ENCODE measurements at regions not wholly inside any gene's neighbourhood (a gene's known extent, or its start where the extent isn't known, plus 50 kb on each side); places are given as distances from the start of the nearest gene placed in this dataset.

DNA sequence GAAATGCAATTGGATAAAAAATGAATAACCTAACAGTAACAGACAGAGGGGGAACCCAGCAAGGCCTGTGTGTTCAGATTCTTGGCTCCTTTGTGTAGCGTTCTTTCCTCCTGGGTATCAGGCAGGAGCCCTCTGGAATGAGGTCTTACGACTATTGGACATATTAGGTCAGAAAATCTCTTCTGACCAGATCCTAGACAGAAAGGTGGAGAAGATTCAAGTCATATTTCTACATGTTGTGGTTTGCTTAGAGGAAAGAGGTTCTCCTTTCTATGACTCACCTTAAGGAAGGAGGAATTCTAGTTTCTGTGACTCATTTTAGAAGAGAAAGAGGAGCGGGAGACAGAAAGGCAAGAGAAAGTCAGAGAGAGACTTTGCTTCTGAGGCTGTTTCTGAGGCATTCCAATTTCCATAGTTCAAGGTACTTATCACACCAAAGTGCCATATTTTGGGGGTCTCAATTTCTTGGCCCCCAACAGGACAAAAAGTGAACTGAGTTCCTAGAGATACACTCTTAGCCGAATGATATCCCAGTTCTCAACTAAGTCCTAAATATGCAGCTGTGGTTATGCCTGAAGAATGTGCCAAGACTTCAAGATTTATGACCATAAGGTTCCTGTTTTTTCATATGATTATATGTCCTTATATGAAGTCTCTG is 618.6 kb downstream of the ZEB2 start:
- DNase-seq: no peak

DNA sequence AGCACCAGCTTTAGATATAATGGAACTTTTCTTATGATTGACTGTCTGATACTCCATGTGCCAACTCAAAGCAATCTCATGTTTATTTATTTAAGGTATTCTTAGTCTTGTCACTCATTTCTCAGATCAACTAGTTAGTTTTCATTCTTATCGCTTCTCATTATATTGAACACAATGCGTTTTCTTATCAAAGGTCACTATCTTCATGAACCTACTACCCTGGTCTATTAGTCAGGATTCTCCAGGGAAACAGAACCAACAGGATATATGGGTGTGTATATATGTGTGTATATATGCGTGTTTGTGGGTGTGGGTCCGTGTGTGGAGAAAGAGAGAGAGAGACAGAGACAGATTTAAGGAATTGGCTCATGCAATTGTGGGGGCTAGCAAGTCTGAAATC is 619.9 kb downstream of the ZEB2 start:
- no peak for DNase-seq

DNA sequence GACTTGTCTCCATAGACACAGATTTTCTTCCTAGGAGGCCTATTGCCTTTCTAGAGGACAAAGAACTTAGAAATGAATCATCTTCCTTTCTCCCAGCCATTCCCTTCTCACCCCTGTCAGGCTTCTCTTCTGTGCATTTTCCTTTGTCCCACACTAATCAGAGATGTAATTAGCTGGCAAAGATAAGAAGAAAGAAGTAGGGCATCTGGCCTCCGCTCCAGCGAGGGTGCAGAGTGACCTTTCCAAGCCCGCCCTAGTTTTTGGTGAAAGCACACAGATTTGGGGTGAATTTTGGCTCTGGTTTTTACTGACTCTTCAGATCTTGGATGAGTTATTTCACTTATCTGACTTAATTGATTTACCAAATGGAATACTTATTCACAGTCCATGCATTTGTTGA is 626.5 kb downstream of the ZEB2 start:
- no peak for DNase-seq

DNA sequence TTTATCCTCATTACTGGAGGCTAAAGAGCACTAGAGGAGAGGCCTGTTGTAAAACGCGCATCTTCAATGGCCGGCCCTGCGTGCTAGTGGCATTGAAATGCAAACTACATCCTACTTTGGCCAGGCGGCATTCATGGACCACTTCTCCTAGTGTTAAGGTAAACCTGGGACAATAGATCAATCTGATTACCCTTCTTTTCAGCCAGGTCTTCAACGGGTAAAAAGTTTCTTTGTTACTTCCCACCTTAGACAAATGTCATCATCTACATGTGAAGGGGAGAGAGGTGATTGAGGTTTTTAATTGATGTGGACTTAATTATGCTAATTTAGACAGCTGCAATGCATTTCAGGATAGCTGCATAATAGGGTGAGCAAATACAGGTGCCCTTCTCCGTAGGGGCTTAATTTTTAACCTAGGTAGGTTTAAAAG is 628.0 kb downstream of the ZEB2 start:
- no peak for DNase-seq

DNA sequence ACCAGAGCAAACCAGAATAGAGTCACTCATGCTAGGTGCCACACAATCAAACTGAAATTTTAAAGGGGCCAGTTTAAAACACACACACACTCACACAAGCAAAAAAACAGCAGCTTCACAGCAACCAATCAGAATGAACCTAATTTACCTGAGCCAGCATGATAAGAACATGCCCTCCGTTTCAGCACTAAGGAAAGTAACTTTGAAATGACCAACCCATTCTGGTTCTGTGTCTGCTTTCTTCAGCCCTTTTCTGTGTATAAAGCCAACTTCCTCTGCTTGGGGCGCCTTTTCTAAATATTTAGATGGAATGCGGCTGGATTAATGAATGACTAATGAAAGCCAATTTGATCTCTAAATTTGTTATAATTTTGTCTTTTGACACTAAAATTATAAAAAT is 629.1 kb downstream of the ZEB2 start:
- DNase-seq: no peak

DNA sequence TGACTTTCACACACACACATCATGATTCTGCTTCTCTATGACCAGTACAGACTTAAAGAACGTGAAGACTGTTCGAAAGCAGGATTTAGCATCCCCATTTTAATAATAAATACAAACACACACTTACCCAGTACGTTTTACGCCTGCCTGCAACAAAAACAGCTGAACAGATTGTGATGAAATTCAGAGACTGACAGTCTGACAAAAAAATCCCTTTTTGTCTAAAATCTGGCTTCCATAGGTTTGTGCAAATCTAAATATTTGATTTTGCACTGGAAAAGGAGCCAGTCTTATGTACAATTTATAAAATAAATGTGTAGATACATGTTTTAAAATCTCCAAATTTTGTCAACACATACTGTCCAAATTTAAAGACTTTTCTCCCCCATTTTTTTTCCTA is 630.7 kb downstream of the ZEB2 start:
- no peak for DNase-seq

DNA sequence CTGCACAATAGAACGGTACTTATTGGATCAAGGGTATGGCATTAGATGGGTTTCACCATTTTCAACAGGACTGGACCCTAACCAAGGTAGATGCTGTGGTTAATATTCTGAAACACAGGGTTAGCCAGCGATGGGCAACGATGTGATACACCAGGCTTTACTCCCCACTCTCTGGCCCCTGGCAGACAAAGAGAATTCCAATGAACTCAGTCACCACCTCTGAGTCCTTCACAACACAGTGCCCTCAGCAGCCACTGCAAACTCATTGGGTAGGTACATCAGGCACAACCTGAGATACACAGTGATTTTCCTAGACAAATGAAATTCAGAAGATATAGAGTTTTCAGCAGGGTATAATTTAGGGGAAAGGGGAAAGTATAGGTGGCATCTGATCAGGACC is 634.5 kb downstream of the ZEB2 start:
- no peak for DNase-seq

DNA sequence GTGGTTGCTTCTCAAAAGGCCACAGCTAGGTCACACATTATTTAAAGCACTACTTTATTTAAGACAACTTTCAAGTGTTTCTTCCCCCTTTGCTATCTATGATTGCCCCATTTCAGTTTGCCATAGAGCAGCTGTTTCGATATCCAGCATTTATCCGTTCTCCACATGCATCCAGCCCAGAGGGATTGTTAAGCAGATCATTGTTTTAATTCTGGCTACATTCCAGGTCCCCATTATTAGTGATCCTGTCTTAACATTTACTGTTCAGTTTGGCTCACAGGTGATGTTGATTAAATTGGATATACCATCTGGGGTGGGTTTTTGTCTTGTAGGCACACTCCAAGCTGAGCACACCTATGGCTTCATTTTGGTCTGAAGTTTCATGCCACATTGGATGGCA is 638.7 kb downstream of the ZEB2 start:
- DNase-seq: no peak

DNA sequence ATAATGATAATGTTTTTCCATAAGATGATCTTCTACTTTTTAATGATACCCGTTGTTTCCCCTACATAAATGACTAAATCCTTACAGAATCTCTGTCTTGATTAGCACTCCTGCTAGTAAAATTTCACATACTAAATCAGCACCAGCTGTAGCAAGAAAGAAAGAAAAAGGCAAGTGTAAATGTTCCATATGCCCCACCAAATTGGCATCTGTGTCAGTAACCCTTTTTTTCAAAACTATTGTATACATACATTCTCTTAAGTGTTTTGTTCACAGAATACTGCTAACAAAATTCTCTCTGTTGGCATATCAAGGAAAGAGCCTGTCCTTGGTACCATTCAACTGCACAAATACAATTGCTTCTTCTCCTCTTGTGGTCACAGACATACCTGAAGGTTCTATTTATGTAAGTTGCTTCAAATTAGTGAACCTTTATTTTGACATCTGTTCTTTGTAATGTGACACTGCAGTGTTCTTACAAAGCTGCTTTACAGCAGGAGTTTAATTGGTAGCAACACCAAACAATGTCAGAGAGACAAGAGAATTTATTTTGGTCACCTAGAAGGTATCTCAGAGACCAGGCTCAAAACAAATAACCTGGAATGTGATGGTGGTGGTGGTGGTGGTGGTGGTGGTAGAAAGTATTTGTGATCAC is 641.9 kb downstream of the ZEB2 start:
- no peak for DNase-seq

DNA sequence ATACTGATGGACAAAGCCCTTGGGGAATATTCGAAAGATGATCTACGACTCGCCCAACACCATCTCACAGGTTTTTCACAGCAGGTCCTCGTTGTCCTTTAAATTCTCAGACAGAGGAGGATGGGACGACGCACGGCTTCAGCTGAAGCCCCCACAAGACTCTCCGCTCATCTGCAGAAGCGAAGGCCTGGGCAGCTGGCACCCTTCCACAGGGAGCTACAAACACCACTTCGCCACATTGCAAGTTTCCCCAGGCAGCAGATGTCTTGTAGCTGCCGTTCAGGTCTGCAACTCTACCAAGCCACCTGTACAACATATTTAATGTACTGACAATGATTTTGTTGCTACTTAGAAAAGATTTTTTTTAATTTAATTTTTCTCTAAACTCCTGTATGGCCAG is 642.9 kb downstream of the ZEB2 start:
- no peak for DNase-seq

DNA sequence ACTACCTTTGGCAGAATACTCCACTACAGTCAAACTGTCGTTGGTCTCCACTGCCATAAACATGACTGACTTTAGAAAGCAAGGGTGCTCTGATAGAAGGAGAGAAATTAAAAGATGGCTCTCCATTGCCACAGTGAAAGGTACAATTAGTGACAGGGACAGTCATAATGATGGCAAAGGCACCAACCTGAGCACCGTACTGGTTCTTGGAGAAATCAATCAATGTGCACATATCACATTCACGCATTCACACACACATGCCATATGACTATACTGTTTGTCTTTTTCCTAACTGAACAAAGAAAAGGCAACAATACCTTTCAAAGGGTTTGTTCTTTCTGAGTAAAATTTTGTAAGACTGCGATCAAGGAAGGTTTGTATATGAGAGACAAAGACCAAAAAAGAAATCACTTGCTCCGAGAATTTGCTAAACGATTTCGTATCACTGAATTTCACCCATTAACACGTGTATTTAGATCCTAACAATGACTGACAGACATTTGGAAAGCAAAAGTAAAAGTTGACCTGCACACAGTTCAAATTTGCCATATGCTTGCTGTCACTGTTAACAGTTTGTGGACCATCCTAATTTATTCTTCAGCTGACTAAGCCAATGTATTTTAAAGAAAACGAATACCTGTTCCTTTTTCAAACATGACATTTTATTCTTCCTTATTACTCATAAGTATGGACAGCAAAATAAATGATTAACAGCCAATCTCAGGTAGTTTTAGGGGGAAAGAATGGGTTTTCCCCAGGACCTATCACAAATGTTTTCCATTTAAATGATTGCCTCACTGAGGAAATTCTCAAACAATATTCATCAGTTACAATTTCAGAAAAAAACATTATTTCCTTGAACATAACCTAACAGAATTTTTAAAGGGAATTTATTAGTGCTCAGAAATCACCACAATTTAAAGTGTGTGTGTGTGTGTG is 644.4 kb downstream of the ZEB2 start:
- DNase-seq: no peak

DNA sequence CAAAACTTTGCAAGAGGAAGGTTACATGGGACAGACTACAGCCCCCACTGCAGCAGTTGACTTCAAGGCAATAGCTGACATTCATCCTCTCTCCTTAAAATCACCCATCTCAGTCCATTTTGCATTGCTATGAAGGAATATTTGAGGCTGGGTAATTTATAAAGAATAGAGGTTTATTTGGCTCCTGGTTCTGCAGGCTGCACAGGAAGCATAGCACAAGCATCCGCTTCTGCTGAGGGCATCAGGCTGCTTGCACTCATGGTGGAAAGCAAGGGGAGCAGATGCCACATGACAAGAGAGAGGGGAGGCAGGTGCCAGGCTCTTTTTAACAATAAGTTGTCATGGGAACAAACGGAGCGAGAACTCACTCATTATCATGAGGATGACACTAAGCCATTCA is 646.0 kb downstream of the ZEB2 start:
- no peak for DNase-seq

DNA sequence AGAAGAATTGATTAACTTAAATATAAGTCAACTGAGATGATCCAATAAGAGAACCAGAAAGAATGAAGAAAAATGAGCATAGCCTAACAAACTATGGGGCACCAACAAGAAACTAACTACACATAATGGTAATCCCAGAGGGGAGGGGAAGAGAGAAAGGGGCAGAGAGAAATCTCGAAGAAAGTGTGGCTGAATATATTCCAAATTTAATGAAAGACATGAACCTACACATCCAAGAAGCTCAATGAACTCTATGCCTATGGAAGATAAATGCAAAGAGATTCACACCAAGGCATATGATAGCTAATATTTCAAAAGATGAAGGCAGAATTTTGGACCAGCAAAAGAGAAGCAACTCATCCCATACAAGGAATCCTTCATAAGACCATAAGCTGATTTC is 649.2 kb downstream of the ZEB2 start:
- DNase-seq: no peak

DNA sequence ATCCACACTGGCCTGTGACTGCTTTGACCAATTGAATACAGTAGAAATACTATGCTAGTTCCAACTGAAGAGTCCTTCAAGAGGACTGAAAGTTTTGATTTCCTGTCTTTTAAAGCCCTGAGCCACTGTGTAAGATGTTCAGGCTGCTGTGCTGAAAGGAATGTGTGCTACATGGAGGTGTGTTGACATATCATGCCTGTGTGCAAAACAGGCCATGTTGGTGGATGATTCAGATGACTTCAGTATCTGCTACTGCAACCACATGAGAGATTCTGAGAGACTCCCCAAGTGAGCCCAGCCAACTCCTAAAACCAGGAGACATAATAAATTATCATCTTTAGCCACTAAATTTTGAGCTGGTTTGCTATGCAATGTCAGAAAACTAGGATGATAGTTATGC is 662.9 kb downstream of the ZEB2 start:
- no peak for DNase-seq

DNA sequence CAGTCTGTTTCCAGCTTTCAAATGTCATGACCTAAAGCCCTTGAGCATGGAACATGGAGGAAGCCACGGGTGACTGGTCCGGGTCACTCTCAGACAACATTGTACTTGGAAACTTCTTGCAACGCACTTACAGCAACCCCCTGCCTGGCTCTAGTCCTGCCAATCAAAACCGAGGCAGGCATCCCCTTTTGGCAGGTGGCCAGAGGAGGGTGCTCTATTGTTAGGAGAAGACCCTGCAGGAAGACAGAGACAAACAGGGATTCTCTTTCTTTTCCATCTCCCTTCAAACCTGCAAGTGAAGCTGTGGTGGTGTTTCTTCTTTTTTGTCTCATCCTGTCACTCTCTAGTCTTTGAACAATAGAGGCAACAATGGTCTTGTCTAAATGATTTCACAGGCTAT is 667.2 kb downstream of the ZEB2 start:
- DNase-seq: no peak

DNA sequence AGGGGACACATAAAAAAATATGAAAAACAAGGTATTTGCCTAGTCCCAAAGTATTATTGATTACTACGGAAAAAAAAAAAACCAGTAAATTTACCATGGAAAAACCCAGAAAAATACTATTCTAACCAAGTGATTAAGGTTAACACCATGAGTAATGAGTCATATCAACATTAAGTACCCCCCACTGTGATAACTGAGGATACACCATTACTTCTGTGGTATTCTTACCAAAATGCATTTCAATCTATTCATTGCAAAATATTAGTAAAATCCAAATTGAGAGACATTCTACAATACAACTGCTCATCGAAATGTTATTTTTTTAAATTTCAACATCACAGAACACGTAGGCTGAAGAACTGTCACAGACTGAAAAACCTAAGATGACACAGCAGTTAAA is 669.8 kb downstream of the ZEB2 start:
- no peak for DNase-seq

DNA sequence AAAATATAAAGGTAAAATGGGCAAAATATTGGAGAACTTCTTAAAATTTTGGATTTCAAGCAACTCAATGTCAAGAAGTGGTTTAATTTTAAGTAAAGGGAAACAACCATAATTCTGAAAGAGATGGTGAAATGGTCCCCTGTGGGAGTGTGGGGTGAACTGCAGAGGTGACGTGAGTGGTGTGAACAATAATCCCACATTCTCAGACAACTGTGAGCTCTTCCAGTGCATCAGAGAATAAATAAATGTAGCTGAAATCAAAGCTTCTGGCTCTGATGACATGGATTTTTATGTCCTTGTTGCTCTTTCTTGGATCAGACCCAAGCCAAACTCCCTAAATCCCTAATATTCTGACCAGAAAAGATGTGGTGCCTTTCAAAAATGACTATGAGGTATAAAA is 672.7 kb downstream of the ZEB2 start:
- DNase-seq: no peak

DNA sequence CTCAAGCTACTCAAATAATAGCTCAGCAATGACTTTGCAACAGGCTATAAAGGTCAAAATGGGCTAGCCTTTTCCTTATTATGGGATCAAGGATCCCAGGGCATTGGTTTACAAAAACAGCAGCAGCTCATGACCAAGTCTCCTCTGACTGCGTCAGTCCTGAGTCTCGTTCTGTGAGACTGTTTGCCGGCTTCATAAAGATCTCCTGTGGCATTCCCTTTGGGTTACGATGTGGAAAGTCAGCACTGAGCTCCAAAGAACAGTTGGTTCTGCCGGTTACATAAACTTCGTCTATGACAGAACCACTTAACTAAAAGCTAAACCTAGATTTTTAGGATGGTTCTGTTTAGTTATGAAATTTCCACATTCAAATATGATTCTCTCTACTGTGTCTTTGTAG is 674.9 kb downstream of the ZEB2 start:
- no peak for DNase-seq

DNA sequence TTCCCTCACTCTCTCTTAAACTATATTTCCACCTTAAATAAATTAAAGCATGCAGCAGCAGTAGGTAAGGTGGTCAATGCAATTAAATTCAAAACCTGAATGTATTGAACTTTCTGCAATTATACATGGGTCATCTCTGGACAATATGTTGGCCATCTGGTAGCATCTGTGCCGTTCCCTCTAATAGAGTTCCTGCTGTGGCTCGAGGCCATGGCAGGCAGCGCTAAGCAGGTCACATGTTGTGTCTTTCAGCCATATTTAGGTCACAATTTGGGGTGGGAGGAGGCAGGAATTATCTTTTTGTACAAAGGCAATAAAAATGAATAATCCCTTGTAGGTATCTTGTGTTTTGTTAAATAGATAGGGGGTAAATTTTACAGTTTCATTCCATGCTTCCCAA is 676.2 kb downstream of the ZEB2 start:
- no peak for DNase-seq

DNA sequence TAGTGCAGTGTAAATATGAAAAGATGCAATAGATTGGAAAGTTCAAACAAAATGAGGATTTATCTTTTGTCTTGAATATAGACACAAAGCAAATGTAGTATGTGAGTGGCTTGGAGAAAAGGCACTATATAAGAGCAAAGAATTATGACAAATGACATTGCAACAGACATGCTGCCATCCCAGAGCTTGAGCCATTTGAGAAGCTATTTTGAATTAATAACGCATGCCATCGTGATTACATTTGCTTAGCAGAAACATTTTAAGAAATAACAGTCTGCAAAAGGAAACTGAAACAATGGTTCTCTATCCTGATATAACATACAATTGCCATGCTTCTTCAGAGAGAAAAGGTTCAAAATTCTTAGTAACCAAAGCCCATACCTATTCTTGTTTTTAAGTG is 677.1 kb downstream of the ZEB2 start:
- DNase-seq: no peak

DNA sequence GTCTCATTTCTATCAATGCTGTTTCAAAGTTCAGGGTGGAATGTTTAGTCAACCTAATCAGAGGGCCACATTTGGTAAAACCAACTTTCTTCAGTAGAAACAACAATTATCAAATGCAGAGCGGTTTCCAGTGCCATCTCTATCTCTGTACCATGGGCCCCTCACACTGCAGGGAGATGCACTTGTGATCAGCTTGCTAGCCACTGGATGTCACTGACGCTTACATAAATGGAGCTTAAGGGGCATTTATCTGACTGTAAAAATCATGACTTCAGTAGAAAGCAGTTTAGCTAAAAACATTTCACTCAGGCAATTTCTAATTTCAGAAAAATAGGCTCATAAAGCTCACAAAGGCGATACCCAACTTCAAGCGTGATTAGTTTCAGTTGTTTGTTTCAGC is 678.0 kb downstream of the ZEB2 start:
- DNase-seq: no peak

DNA sequence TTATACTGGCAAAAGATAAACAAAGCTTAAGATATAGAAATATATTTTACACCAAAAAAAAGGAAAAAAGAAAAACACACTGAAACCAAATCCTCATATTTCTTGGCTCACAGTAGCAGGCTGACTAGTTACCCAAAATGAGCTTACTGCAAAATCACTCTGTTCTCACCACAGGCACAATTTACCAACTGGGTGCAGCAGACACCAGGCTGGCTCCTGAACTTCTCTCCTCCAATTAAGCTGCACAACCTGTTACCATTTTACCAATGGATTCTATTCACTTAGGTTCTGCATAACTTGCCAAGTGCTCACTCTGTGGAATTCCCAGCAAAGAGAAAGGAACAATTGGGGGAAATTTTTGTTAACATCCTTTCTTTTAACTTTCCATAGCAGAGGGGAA is 679.3 kb downstream of the ZEB2 start:
- no peak for DNase-seq

DNA sequence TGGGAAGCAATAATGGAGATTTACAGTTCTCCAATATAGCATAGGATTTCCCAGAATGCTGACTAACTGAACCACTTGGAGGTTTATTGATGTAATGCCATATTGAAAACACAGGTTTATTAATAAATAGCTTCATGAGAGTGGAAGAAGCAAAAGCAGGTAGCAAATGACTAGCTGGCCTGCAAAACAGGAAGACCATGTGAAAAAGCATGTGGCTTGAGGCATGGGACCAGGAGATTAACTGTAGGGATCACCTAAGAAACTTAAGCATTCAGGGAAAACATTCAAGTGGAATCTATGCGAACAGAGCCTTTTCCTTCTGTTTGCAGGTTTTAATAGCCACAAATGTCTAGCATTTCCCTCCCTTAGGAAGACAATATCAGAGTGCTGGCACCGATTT is 679.7 kb downstream of the ZEB2 start:
- no peak for DNase-seq

DNA sequence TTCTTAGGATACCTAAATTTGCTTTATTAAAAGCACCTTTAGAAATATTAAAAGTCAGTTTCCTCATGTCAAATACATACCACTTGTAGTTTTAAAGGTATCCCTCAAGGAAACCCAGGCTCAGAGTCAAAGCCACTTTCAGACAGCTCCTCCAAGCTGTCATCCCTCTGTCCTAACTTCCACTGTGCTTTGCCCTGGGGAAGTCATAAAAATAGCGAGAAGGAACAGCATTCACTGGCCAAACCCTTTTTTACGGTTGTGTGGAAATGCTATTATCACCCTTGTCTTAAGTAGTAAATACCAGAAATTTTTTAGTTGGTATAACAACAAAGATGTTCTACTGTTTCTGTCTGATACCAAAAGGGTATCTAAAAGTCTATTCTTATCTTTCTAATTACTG is 680.5 kb downstream of the ZEB2 start:
- no peak for DNase-seq
